Adrenal gland (tissue), 9 donors: ENCODE measurements at regions not wholly inside any gene's neighbourhood (a gene's known extent, or its start where the extent isn't known, plus 50 kb on each side); places are given as distances from the start of the nearest gene placed in this dataset.

ENCODE experiments used
- DNase-seq, 7 donors: peaks; one replicate each; pipeline ENCODE4 v3.0.0-alpha.2; 2019 to 2020
- H3K27ac ChIP-seq, 5 donors: fragments of 200-600 bp; sonication (generic) in 4 of 5; 1 replicate in 3 of 5; 2 replicates in 2 of 5; pipeline versions ENCODE4 v1.5.1 to v1.8.0; 2016 to 2020; ENCODE audit warnings: mild to moderate bottlenecking in 1 of 5
- H3K27me3 ChIP-seq: fragments of 200-600 bp; 2 replicates; pipeline ENCODE4 v1.8.0; 2021
- H3K36me3 ChIP-seq, 2 donors: fragments of 200-600 bp; replicated peaks in 1 of 2; 1 replicate in 1 of 2; 2 replicates in 1 of 2; pipeline versions ENCODE4 v1.5.1 to v1.8.0; 2018 to 2022
- H3K4me1 ChIP-seq, 2 donors: fragments of 200-600 bp; replicated peaks in 1 of 2; 1 replicate in 1 of 2; 2 replicates in 1 of 2; pipeline versions ENCODE4 v1.5.1 to v1.8.0; 2018 to 2021
- H3K4me3 ChIP-seq, 4 donors: fragments of 200-600 bp; sonication (generic) in 3 of 4; one replicate each; pipeline ENCODE4 v1.5.1; 2016 to 2018
- H3K9me3 ChIP-seq, 3 donors: fragments of 200-600 bp; sonication (generic) in 1 of 3; replicated peaks in 1 of 3; 1 replicate in 2 of 3; 2 replicates in 1 of 3; pipeline versions ENCODE4 v1.5.1 to v1.8.0; 2016 to 2021
- POLR2A ChIP-seq, 2 donors: fragments of 450-650 bp; IDR thresholded peaks; one replicate each; pipeline ENCODE4 v1.6.1; 2017; ENCODE audit warnings: antibody characterized with exemption in 2 of 2, mild to moderate bottlenecking in 2 of 2, moderate library complexity in 1 of 2
- WGBS, 4 donors: extraction: QIAGEN DNeasy Blood & Tissue Kit in 2 of 4; methylation state at CpG; one replicate each; pipeline versions ENCODE4 v1.1.5 to v1.1.7; 2013 to 2017; 5-methylcytosine and 5-hydroxymethylcytosine counted together
- intact Hi-C, 2 donors: fragments of 100-400 bp; cut with DNase I; formaldehyde crosslinking; loops; one replicate each; pipeline versions ENCODE4 v1.14.1 to v1.15.0; 2022 to 2023
- TF ChIP-seq, protein P1 (sequence below), 6 experiments: fragments of 450-650 bp in 4 of 6; fragments of 200-600 bp in 2 of 6; sonication (generic) in 1 of 6; IDR thresholded peaks; 1 replicate in 5 of 6; 2 replicates in 1 of 6; pipeline versions ENCODE4 v1.5.1 to v1.8.0; 2016 to 2021; ENCODE audit warnings: antibody characterized with exemption in 6 of 6, mild to moderate bottlenecking in 2 of 6, moderate library complexity in 1 of 6
- donor health status: healthy with polysubstance abuse.
- donor health status: Bipolar disorder and iron deficiency.
- donor health status: DM: yes; HTN: yes; CAD: no.
- donor health status: DM: no; HTN: no; CAD: no.
- donor health status: DM: no; HTN: no; CAD: no.

GRCh38 chr4:57200799-57201327 is 90.7 kb upstream of the IGFBP7 start:
- no peaks in the 10 kb centered on the region for H3K27me3 ChIP-seq
- no peaks in the 10 kb centered on the region for H3K36me3 ChIP-seq
- DNase-seq, result no peak
- H3K4me3 ChIP-seq, result no peak overlapping the region
- no peaks in the 10 kb centered on the region for H3K9me3 ChIP-seq
- 48 to 61% (median 57%) methylated on average over 7 of the region's 7 CpGs for WGBS, 4 donors
- intact Hi-C loops, result no loop called here
- TF ChIP-seq, protein P1, sequence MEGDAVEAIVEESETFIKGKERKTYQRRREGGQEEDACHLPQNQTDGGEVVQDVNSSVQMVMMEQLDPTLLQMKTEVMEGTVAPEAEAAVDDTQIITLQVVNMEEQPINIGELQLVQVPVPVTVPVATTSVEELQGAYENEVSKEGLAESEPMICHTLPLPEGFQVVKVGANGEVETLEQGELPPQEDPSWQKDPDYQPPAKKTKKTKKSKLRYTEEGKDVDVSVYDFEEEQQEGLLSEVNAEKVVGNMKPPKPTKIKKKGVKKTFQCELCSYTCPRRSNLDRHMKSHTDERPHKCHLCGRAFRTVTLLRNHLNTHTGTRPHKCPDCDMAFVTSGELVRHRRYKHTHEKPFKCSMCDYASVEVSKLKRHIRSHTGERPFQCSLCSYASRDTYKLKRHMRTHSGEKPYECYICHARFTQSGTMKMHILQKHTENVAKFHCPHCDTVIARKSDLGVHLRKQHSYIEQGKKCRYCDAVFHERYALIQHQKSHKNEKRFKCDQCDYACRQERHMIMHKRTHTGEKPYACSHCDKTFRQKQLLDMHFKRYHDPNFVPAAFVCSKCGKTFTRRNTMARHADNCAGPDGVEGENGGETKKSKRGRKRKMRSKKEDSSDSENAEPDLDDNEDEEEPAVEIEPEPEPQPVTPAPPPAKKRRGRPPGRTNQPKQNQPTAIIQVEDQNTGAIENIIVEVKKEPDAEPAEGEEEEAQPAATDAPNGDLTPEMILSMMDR (IDR thresholded peaks at IDR 0.05), result no peak
- no peak for TF ChIP-seq POLR2A (IDR thresholded peaks at IDR 0.05)
- H3K4me1 ChIP-seq, result no peaks in the 10 kb centered on the region
- H3K27ac ChIP-seq, result no peak overlapping the region

- intact Hi-C loops, result no loop called here
- no peaks in the 10 kb centered on the region for H3K4me1 ChIP-seq
- no peak for DNase-seq
- H3K9me3 ChIP-seq, result no peaks in the 10 kb centered on the region
- TF ChIP-seq POLR2A (IDR thresholded peaks at IDR 0.05), result no peak
- TF ChIP-seq, protein P1 (IDR thresholded peaks at IDR 0.05), result no peak
- no peak overlapping the region for H3K27ac ChIP-seq
- no peak overlapping the region for H3K4me3 ChIP-seq
- H3K27me3 ChIP-seq, result peaks cover under 1% of the 10 kb centered on the region
- no peaks in the 10 kb centered on the region for H3K36me3 ChIP-seq
- WGBS, 4 donors, result 78 to 89% (median 80%) methylated on average over 5 of the region's 5 CpGs
These were observed 89.1 kb upstream of the IGFBP7 start for GRCh38 chr4:57199267-57199666.

GRCh38 chr4:57195622-57196021 is 85.4 kb upstream of the IGFBP7 start:
- TF ChIP-seq POLR2A (IDR thresholded peaks at IDR 0.05), result no peak
- TF ChIP-seq, protein P1 (IDR thresholded peaks at IDR 0.05), result no peak
- WGBS, 4 donors, result 46 to 82% (median 68%) methylated on average over 9 to 30 of the region's 30 CpGs

DNA sequence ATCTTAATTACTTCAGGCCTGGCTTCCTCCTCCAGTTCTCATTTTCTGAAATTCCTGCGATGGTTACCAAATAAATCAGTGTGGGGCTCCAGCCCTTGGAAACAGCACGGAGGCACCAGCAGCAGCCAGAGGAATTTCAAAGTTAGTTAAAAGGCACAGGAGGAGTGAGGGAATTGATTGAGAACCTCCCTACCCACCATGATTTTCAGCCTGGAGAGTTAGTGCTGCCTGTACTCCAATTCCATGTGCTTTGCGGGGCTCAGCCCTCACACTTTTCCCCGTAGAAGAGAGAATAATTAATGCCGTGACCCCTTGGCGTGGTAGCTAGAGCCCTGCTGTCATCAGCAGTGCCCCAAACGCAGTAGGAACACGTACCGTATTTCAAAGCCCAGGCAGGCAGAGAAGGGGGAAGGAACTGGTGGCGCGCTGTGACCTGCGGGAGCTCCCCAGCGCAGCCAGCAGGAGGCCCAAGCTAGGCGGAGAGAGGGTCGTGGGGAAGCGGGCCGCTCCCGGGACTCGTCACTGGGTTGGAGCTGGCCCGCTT is 84.0 kb upstream of the IGFBP7 start:
- no peaks in the 10 kb centered on the region for H3K9me3 ChIP-seq
- no peak overlapping the region for H3K4me3 ChIP-seq
- H3K4me1 ChIP-seq, result no peaks in the 10 kb centered on the region
- intact Hi-C loops, result no loop called here
- no peak for DNase-seq
- no peaks in the 10 kb centered on the region for H3K36me3 ChIP-seq
- 34 to 61% (median 38%) methylated on average over 19 to 20 of the region's 20 CpGs for WGBS, 4 donors
- no peak for TF ChIP-seq POLR2A (IDR thresholded peaks at IDR 0.05)
- H3K27me3 ChIP-seq, result peaks cover 10% of the 10 kb centered on the region
- no peak overlapping the region for H3K27ac ChIP-seq

More at GRCh38 chr4:57195622-57196021, 85.4 kb upstream of the IGFBP7 start:
- H3K9me3 ChIP-seq, result no peaks in the 10 kb centered on the region
- H3K36me3 ChIP-seq, result no peaks in the 10 kb centered on the region
- intact Hi-C loops, result no loop called here
- H3K4me1 ChIP-seq, result no peaks in the 10 kb centered on the region
- no peak overlapping the region for H3K27ac ChIP-seq
- no peak overlapping the region for H3K4me3 ChIP-seq
- DNase-seq, result no peak
- peaks cover 10% of the 10 kb centered on the region for H3K27me3 ChIP-seq

GRCh38 chr4:57193209-57193810 is 83.1 kb upstream of the IGFBP7 start:
- Histone ChIP-seq H3K9me3 (no peaks in the 10 kb centered on the region), H3K4me3 (no peak overlapping the region), H3K27ac (no peak overlapping the region), H3K27me3 (peaks cover 10% of the 10 kb centered on the region), H3K4me1 (no peaks in the 10 kb centered on the region), H3K36me3 (no peaks in the 10 kb centered on the region)
- no peak for TF ChIP-seq POLR2A (IDR thresholded peaks at IDR 0.05)
- TF ChIP-seq, protein P1 (IDR thresholded peaks at IDR 0.05), result no peak
- intact Hi-C loops, result no loop called here
- DNase-seq, result no peak
- 78 to 92% (median 80%) methylated on average over 3 of the region's 3 CpGs for WGBS, 4 donors
